K562 (cell line): ENCODE measurements at regions not wholly inside any gene's neighbourhood (a gene's known extent, or its start where the extent isn't known, plus 50 kb on each side); places are given as distances from the start of the nearest gene placed in this dataset.

ENCODE experiments used
- ATAC-seq: fragments of 200-7000 bp; cut with Tn5 transposase; 3 replicates; pipeline ENCODE4 v1.9.1; 2020; ENCODE audit warnings: moderate library complexity
- BruUV-seq: library from RNA; stranded (reverse); fragments of 400-500 nt; replicated peaks from 2 replicates; lab custom pipeline; 2021; lab: Mats Ljungman, UMichigan
- CTCF ChIA-PET: fragments of 300-600 bp; formaldehyde crosslinking; extraction: SDS; loops from one replicate; lab custom pipeline; 2021; ENCODE audit warnings: low intra/inter-chr PET ratio; lab: Yijun Ruan, JAX
- POLR2A ChIA-PET: fragments of 300-600, 350-650 bp; sonication (Branson Sonifier 250); formaldehyde crosslinking; extraction: SDS; loops from one replicate; lab custom pipeline; 2021; ENCODE audit warnings: antibody characterized with exemption, inconsistent platforms; lab: Yijun Ruan, JAX
- DNase-seq, 4 experiments: peaks; one replicate each; pipeline versions ENCODE4 v3.0.0 to v3.0.0-alpha.2; 2011 to 2018; ENCODE audit warnings: low spot score in 3 of 4, mixed read lengths in 3 of 4; ENCODE audit errors: extremely low read depth in 1 of 4
- FAIRE-seq: peaks from 2 replicates; lab custom pipeline; 2011; peaks lifted over from hg19 to GRCh38; lab: Jason Lieb, UNC
- H2AFZ ChIP-seq: 2 replicates; pipeline ENCODE4 v1.6.0; 2011; ENCODE audit warnings: low read depth, low read length, control low read depth, inconsistent platforms
- H3K27ac ChIP-seq: fragments of 200-600 bp; 3 replicates; pipeline ENCODE4 v1.8.0; 2011; ENCODE audit warnings: low read depth, mild to moderate bottlenecking, control low read depth, inconsistent platforms, low read length, moderate library complexity, mixed read lengths; ENCODE audit errors: extremely low read depth
- H3K27me3 ChIP-seq, 2 experiments: fragments of 300-600 bp in 1 of 2; 2 replicates in 1 of 2; 3 replicates in 1 of 2; pipeline versions ENCODE4 v1.6.0 to v1.8.0; 2011; ENCODE audit warnings: inconsistent platforms in 2 of 2, low read length in 2 of 2, mild to moderate bottlenecking in 1 of 2, mixed read lengths in 1 of 2, moderate library complexity in 1 of 2; ENCODE audit not compliant: control insufficient read depth in 2 of 2, insufficient read depth in 2 of 2
- H3K36me3 ChIP-seq: fragments of 300-600 bp; 3 replicates; pipeline ENCODE4 v1.8.0; 2011; ENCODE audit warnings: mild to moderate bottlenecking, low read length, inconsistent platforms; ENCODE audit not compliant: control insufficient read depth, insufficient read depth
- H3K4me1 ChIP-seq, 2 experiments: fragments of 200-600 bp in 1 of 2; replicated peaks in 1 of 2; 2 replicates in 1 of 2; 3 replicates in 1 of 2; pipeline versions ENCODE4 v1.5.1 to v1.8.0; 2011; ENCODE audit warnings: inconsistent platforms in 2 of 2, low read length in 2 of 2, mild to moderate bottlenecking in 1 of 2, mixed read lengths in 1 of 2, moderate library complexity in 1 of 2; ENCODE audit not compliant: control insufficient read depth in 2 of 2, insufficient read depth in 2 of 2
- H3K4me2 ChIP-seq: 2 replicates; pipeline ENCODE4 v1.6.1; 2011; ENCODE audit warnings: low read length, control low read depth, inconsistent platforms, mixed read lengths; ENCODE audit not compliant: insufficient read depth
- H3K4me3 ChIP-seq: fragments of 200-600 bp; sonication (generic), shearing (Covaris generic); 2 replicates; pipeline ENCODE4 v1.5.1; 2016; ENCODE audit warnings: control low read depth, inconsistent platforms
- H3K79me2 ChIP-seq: fragments of 200-600 bp; 3 replicates; pipeline ENCODE4 v1.8.0; 2011; ENCODE audit warnings: low read length, inconsistent platforms; ENCODE audit not compliant: control insufficient read depth, insufficient read depth
- H3K9ac ChIP-seq, 2 experiments: 2 replicates each; pipeline versions ENCODE4 v1.6.0 to v1.6.1; 2011; ENCODE audit warnings: low read depth in 2 of 2, low read length in 2 of 2, control low read depth in 1 of 2, inconsistent platforms in 1 of 2, mild to moderate bottlenecking in 1 of 2, mixed read lengths in 1 of 2; ENCODE audit not compliant: insufficient read depth in 1 of 2
- H3K9me1 ChIP-seq: one replicate; pipeline ENCODE4 v1.6.0; 2011; ENCODE audit warnings: inconsistent platforms, mild to moderate bottlenecking, low read length, moderate library complexity; ENCODE audit not compliant: control insufficient read depth, insufficient read depth
- H3K9me3 ChIP-seq: replicated peaks from 2 replicates; pipeline ENCODE4 v1.5.1; 2011; ENCODE audit warnings: low read depth, low read length, inconsistent platforms; ENCODE audit not compliant: control insufficient read depth, insufficient read depth
- H4K20me1 ChIP-seq: replicated peaks from 2 replicates; pipeline ENCODE4 v1.6.1; 2011; ENCODE audit warnings: low read length, inconsistent platforms, mixed read lengths; ENCODE audit not compliant: control insufficient read depth, insufficient read depth
- MAFG ChIP-seq: fragments of 450-650 bp; conservative IDR thresholded peaks from 2 replicates; pipeline ENCODE4 v1.6.1; 2016; ENCODE audit warnings: missing genetic modification characterization, missing compliant biosample characterization
- ZNF316 ChIP-seq: fragments of 450-650 bp; IDR thresholded peaks from 2 replicates; pipeline ENCODE4 v1.6.1; 2016
- WGBS: fragments of 100-300 bp; shearing (Covaris generic); methylation state at CpG from one replicate; pipeline ENCODE4 v1.1.6; 2016; ENCODE audit warnings: low coverage, mixed read lengths; ENCODE audit not compliant: insufficient coverage; ENCODE audit errors: missing lambda C conversion rate; 5-methylcytosine and 5-hydroxymethylcytosine counted together
- in situ Hi-C: fragments of 300-500 bp; cut with MboI; formaldehyde crosslinking; loops from 4 replicates; pipeline ENCODE4 v1.15.0; 2018; ENCODE audit warnings: inconsistent platforms, mixed read lengths
- intact Hi-C: fragments of 100-400 bp; cut with micrococcal nuclease; formaldehyde crosslinking; loops from 2 replicates; pipeline ENCODE4 v1.14.2; 2022
- TF ChIP-seq, protein P1 (sequence below): IDR thresholded peaks from 3 replicates; pipeline ENCODE4 v1.6.1; 2011; ENCODE audit warnings: borderline replicate concordance, mild to moderate bottlenecking, moderate library complexity; ENCODE audit not compliant: insufficient read length; ENCODE audit errors: extremely low read depth

DNA sequence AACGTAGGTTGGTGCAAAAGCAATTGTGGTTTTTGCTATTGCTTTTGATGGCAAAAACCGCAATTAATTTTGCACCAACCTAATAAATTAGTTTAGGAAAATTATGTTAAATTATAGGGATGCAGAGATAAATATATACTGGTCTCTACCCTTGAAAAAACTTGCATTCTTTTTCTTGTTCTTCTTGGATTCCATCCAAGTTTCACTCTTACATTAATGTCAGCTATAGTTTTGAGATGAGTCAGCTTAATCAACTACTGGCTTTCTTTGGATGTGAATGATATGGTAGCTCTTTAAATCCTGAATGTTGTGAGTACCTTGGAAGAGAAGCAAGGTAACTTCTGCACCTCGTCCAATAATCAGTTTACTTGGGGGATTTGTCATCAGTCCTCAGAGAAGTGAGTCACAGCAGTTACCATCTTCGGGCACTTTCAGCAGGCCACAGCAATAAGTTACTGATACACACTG is 549.0 kb upstream of the ZNF608 start:
- intact Hi-C loops, result no loop called here
- no peak for FAIRE-seq
- no peak for ATAC-seq

More for the DNA sequence above, 549.0 kb upstream of the ZNF608 start:
- no TSS peak for BruUV-seq
- 1% methylated on average over 4 of the region's 4 CpGs for WGBS
- H3K36me3 ChIP-seq, result no peaks in the 10 kb centered on the region
- no peaks in the 10 kb centered on the region for H3K4me1 ChIP-seq
- ChIA-PET CTCF (no interaction called here), POLR2A (no interaction called here)
- H2AFZ ChIP-seq, result no peak overlapping the region
- H3K79me2 ChIP-seq, result no peaks in the 10 kb centered on the region
- H3K27ac ChIP-seq, result no peak overlapping the region
- in situ Hi-C loops, result no loop called here
- no peak overlapping the region for H3K4me2 ChIP-seq
- H3K27me3 ChIP-seq, result no peaks in the 10 kb centered on the region
- no peak overlapping the region for H3K4me3 ChIP-seq
- no peak overlapping the region for H3K9ac ChIP-seq
- no peak for DNase-seq
- no peaks in the 10 kb centered on the region for H4K20me1 ChIP-seq
- no peaks in the 10 kb centered on the region for H3K9me1 ChIP-seq
- TF ChIP-seq, protein P1, sequence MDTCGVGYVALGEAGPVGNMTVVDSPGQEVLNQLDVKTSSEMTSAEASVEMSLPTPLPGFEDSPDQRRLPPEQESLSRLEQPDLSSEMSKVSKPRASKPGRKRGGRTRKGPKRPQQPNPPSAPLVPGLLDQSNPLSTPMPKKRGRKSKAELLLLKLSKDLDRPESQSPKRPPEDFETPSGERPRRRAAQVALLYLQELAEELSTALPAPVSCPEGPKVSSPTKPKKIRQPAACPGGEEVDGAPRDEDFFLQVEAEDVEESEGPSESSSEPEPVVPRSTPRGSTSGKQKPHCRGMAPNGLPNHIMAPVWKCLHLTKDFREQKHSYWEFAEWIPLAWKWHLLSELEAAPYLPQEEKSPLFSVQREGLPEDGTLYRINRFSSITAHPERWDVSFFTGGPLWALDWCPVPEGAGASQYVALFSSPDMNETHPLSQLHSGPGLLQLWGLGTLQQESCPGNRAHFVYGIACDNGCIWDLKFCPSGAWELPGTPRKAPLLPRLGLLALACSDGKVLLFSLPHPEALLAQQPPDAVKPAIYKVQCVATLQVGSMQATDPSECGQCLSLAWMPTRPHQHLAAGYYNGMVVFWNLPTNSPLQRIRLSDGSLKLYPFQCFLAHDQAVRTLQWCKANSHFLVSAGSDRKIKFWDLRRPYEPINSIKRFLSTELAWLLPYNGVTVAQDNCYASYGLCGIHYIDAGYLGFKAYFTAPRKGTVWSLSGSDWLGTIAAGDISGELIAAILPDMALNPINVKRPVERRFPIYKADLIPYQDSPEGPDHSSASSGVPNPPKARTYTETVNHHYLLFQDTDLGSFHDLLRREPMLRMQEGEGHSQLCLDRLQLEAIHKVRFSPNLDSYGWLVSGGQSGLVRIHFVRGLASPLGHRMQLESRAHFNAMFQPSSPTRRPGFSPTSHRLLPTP, result no peak
- TF ChIP-seq ZNF316 (peak; percentile 35), MAFG (peak; percentile 46)
- H3K9me3 ChIP-seq, result no peaks in the 10 kb centered on the region
